Lower lobe of right lung (tissue), 2 donors: ENCODE measurements at regions not wholly inside any gene's neighbourhood (a gene's known extent, or its start where the extent isn't known, plus 50 kb on each side); places are given as distances from the start of the nearest gene placed in this dataset.

Source experiments
- ATAC-seq, 2 donors: fragments of 200-7000 bp; cut with Tn5 transposase; one replicate each; pipeline ENCODE4 v1.9.1; 2020 to 2022; ENCODE audit warnings: mild to moderate bottlenecking in 2 of 2, moderate library complexity in 2 of 2
- DNase-seq: peaks from one replicate; pipeline ENCODE4 v3.0.0-alpha.2; 2020
- H3K27ac ChIP-seq: fragments of 200-600 bp; one replicate; pipeline ENCODE4 v1.8.0; 2022
- H3K27me3 ChIP-seq: fragments of 200-600 bp; one replicate; pipeline ENCODE4 v1.8.0; 2022; ENCODE audit warnings: low read depth
- H3K36me3 ChIP-seq: fragments of 200-600 bp; one replicate; pipeline ENCODE4 v1.8.0; 2022; ENCODE audit warnings: mild to moderate bottlenecking
- H3K4me1 ChIP-seq: fragments of 200-600 bp; one replicate; pipeline ENCODE4 v1.8.0; 2022
- H3K4me3 ChIP-seq: fragments of 200-600 bp; one replicate; pipeline ENCODE4 v1.8.0; 2022; ENCODE audit warnings: mild to moderate bottlenecking
- H3K9me3 ChIP-seq: fragments of 200-600 bp; one replicate; pipeline ENCODE4 v1.8.0; 2022
- CTCF ChIP-seq: fragments of 200-600 bp; IDR thresholded peaks from one replicate; pipeline ENCODE4 v1.8.0; 2022; ENCODE audit warnings: antibody characterized with exemption, mild to moderate bottlenecking
- intact Hi-C: fragments of 100-400 bp; cut with DNase I; formaldehyde crosslinking; loops from one replicate; pipeline ENCODE4 v1.11.0; 2022
- donor health status: DM: no; HTN: yes; CAD: no; lungs with severe emphysema.

GRCh38 chr7:114765331-114766040 lies 156.4 kb upstream of the MDFIC start:
- Histone ChIP-seq H3K4me1 (no peaks in the 10 kb centered on the region), H3K4me3 (no peak overlapping the region), H3K9me3 (no peaks in the 10 kb centered on the region), H3K27ac (no peak overlapping the region), H3K27me3 (no peaks in the 10 kb centered on the region), H3K36me3 (no peaks in the 10 kb centered on the region)
- DNase-seq (no peak), ATAC-seq (no peak)
- TF ChIP-seq CTCF: no peak
- intact Hi-C loops: no loop called here

GRCh38 chr7:114766041-114766356 lies 155.9 kb upstream of the MDFIC start:
- no peak for DNase-seq
- H3K27me3 ChIP-seq: no peaks in the 10 kb centered on the region
- no peak for ATAC-seq
- no peaks in the 10 kb centered on the region for H3K9me3 ChIP-seq
- H3K36me3 ChIP-seq: no peaks in the 10 kb centered on the region
- no peak overlapping the region for H3K27ac ChIP-seq
- no peak for TF ChIP-seq CTCF
- no peaks in the 10 kb centered on the region for H3K4me1 ChIP-seq
- intact Hi-C loops: no loop called here
- H3K4me3 ChIP-seq: no peak overlapping the region

- Histone ChIP-seq H3K4me3 (no peak overlapping the region), H3K27me3 (no peaks in the 10 kb centered on the region), H3K9me3 (no peaks in the 10 kb centered on the region), H3K4me1 (no peaks in the 10 kb centered on the region), H3K27ac (no peak overlapping the region), H3K36me3 (no peaks in the 10 kb centered on the region)
- TF ChIP-seq CTCF: no peak
- ATAC-seq (no peak), DNase-seq (no peak)
- intact Hi-C loops: no loop called here
These were observed 144.6 kb upstream of the MDFIC start for GRCh38 chr7:114777288-114777687.

- Histone ChIP-seq H3K4me1 (no peaks in the 10 kb centered on the region), H3K27ac (no peak overlapping the region), H3K4me3 (no peak overlapping the region), H3K9me3 (no peaks in the 10 kb centered on the region), H3K36me3 (no peaks in the 10 kb centered on the region), H3K27me3 (no peaks in the 10 kb centered on the region)
- TF ChIP-seq CTCF: no peak
- no peak for DNase-seq
- ATAC-seq: no peak
- intact Hi-C loops: no loop called here
These were observed 138.4 kb upstream of the MDFIC start for GRCh38 chr7:114783508-114783907.

GRCh38 chr7:114784177-114784576 lies 137.7 kb upstream of the MDFIC start:
- no peak overlapping the region for H3K27ac ChIP-seq
- no peaks in the 10 kb centered on the region for H3K4me1 ChIP-seq
- no peak overlapping the region for H3K4me3 ChIP-seq
- ATAC-seq: no peak
- no peaks in the 10 kb centered on the region for H3K27me3 ChIP-seq
- no peaks in the 10 kb centered on the region for H3K36me3 ChIP-seq
- no peaks in the 10 kb centered on the region for H3K9me3 ChIP-seq
- intact Hi-C loops: no loop called here
- no peak for TF ChIP-seq CTCF
- DNase-seq: no peak

GRCh38 chr7:114784746-114785145 lies 137.1 kb upstream of the MDFIC start:
- H3K4me3 ChIP-seq: no peak overlapping the region
- no peak for ATAC-seq
- no peaks in the 10 kb centered on the region for H3K36me3 ChIP-seq
- H3K9me3 ChIP-seq: no peaks in the 10 kb centered on the region
- no peak overlapping the region for H3K27ac ChIP-seq
- H3K4me1 ChIP-seq: no peaks in the 10 kb centered on the region
- intact Hi-C loops: no loop called here
- DNase-seq: no peak
- TF ChIP-seq CTCF: no peak
- H3K27me3 ChIP-seq: no peaks in the 10 kb centered on the region
